ENCODE measurements at regions not wholly inside any gene's neighbourhood (a gene's known extent, or its start where the extent isn't known, plus 50 kb on each side); places are given as distances from the start of the nearest gene placed in this dataset.

- Histone ChIP-seq H3K9me2 (ENCODE audit: insufficient read depth, low read length) (no peaks in the 10 kb centered on the region), H4K20me1 (ENCODE audit: insufficient read depth) (no peaks in the 10 kb centered on the region), H3K27ac (ENCODE audit: low read length) (no peak overlapping the region), H2AFZ (ENCODE audit: low read depth, low read length) (no peak overlapping the region), H3K4me3 (ENCODE audit: low read length) (no peak overlapping the region), H3K36me3 (ENCODE audit: insufficient read depth, low read length) (no peaks in the 10 kb centered on the region), H3K9ac (ENCODE audit: low read length) (no peak overlapping the region), H3F3A (ENCODE audit: insufficient read depth, low read length, poor library complexity, severe bottlenecking) (no peaks in the 10 kb centered on the region), H3K79me2 (replicated peaks; ENCODE audit: insufficient read depth, low read length) (no peaks in the 10 kb centered on the region), H3K9me3 (ENCODE audit: low read length) (no peaks in the 10 kb centered on the region), H3K27me3 (ENCODE audit: insufficient read depth, low read depth, low read length) (no peaks in the 10 kb centered on the region), H3K4me2 (ENCODE audit: low read length) (no peak overlapping the region)
- no peak for TF ChIP-seq MXI1 (conservative IDR thresholded peaks at IDR 0.05; ENCODE audit: poor library complexity, severe bottlenecking)
- no peak for TF ChIP-seq EP300 (conservative IDR thresholded peaks at IDR 0.05; ENCODE audit: poor library complexity, severe bottlenecking)
- no peak for TF ChIP-seq SMC3 (conservative IDR thresholded peaks at IDR 0.05; ENCODE audit: poor library complexity)
- no peak for TF ChIP-seq POLR2AphosphoS5 (IDR thresholded peaks at IDR 0.05)
- TF ChIP-seq, protein P1, sequence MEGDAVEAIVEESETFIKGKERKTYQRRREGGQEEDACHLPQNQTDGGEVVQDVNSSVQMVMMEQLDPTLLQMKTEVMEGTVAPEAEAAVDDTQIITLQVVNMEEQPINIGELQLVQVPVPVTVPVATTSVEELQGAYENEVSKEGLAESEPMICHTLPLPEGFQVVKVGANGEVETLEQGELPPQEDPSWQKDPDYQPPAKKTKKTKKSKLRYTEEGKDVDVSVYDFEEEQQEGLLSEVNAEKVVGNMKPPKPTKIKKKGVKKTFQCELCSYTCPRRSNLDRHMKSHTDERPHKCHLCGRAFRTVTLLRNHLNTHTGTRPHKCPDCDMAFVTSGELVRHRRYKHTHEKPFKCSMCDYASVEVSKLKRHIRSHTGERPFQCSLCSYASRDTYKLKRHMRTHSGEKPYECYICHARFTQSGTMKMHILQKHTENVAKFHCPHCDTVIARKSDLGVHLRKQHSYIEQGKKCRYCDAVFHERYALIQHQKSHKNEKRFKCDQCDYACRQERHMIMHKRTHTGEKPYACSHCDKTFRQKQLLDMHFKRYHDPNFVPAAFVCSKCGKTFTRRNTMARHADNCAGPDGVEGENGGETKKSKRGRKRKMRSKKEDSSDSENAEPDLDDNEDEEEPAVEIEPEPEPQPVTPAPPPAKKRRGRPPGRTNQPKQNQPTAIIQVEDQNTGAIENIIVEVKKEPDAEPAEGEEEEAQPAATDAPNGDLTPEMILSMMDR (IDR thresholded peaks at IDR 0.05; ENCODE audit: poor library complexity, severe bottlenecking) = no peak
- no peak for TF ChIP-seq TAF1 (IDR thresholded peaks at IDR 0.05; ENCODE audit: low read depth)
- no peak for TF ChIP-seq RAD21 (conservative IDR thresholded peaks at IDR 0.05)
- TF ChIP-seq, protein P2, sequence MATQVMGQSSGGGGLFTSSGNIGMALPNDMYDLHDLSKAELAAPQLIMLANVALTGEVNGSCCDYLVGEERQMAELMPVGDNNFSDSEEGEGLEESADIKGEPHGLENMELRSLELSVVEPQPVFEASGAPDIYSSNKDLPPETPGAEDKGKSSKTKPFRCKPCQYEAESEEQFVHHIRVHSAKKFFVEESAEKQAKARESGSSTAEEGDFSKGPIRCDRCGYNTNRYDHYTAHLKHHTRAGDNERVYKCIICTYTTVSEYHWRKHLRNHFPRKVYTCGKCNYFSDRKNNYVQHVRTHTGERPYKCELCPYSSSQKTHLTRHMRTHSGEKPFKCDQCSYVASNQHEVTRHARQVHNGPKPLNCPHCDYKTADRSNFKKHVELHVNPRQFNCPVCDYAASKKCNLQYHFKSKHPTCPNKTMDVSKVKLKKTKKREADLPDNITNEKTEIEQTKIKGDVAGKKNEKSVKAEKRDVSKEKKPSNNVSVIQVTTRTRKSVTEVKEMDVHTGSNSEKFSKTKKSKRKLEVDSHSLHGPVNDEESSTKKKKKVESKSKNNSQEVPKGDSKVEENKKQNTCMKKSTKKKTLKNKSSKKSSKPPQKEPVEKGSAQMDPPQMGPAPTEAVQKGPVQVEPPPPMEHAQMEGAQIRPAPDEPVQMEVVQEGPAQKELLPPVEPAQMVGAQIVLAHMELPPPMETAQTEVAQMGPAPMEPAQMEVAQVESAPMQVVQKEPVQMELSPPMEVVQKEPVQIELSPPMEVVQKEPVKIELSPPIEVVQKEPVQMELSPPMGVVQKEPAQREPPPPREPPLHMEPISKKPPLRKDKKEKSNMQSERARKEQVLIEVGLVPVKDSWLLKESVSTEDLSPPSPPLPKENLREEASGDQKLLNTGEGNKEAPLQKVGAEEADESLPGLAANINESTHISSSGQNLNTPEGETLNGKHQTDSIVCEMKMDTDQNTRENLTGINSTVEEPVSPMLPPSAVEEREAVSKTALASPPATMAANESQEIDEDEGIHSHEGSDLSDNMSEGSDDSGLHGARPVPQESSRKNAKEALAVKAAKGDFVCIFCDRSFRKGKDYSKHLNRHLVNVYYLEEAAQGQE (IDR thresholded peaks at IDR 0.05; ENCODE audit: borderline replicate concordance) = no peak
These were observed 213.1 kb upstream of the ZFP64 start for GRCh38 chr20:52404671-52405070.

- Histone ChIP-seq H3K9ac (ENCODE audit: low read length) (no peak overlapping the region), H3K27me3 (ENCODE audit: insufficient read depth, low read depth, low read length) (no peaks in the 10 kb centered on the region), H3K4me2 (ENCODE audit: low read length) (no peak overlapping the region), H3K27ac (ENCODE audit: low read length) (no peak overlapping the region), H3F3A (ENCODE audit: insufficient read depth, low read length, poor library complexity, severe bottlenecking) (no peaks in the 10 kb centered on the region), H4K20me1 (ENCODE audit: insufficient read depth) (no peaks in the 10 kb centered on the region), H3K79me2 (replicated peaks; ENCODE audit: insufficient read depth, low read length) (no peaks in the 10 kb centered on the region), H3K4me3 (ENCODE audit: low read length) (no peak overlapping the region), H3K9me2 (ENCODE audit: insufficient read depth, low read length) (no peaks in the 10 kb centered on the region), H3K9me3 (ENCODE audit: low read length) (no peaks in the 10 kb centered on the region), H3K36me3 (ENCODE audit: insufficient read depth, low read length) (no peaks in the 10 kb centered on the region), H2AFZ (ENCODE audit: low read depth, low read length) (no peak overlapping the region)
- no peak for TF ChIP-seq POLR2AphosphoS5 (IDR thresholded peaks at IDR 0.05)
- TF ChIP-seq, protein P1 (IDR thresholded peaks at IDR 0.05; ENCODE audit: poor library complexity, severe bottlenecking) = no peak
- TF ChIP-seq EZH2 (IDR thresholded peaks at IDR 0.05; ENCODE audit: borderline replicate concordance, insufficient read depth, low read length, poor library complexity, severe bottlenecking) = no peak
- TF ChIP-seq MXI1 (conservative IDR thresholded peaks at IDR 0.05; ENCODE audit: poor library complexity, severe bottlenecking) = no peak
- TF ChIP-seq RAD21 (conservative IDR thresholded peaks at IDR 0.05) = no peak
- TF ChIP-seq EP300 (conservative IDR thresholded peaks at IDR 0.05; ENCODE audit: poor library complexity, severe bottlenecking) = no peak
- TF ChIP-seq TAF1 (IDR thresholded peaks at IDR 0.05; ENCODE audit: low read depth) = no peak
- TF ChIP-seq, protein P2 (IDR thresholded peaks at IDR 0.05; ENCODE audit: borderline replicate concordance) = no peak
- no peak for TF ChIP-seq SMC3 (conservative IDR thresholded peaks at IDR 0.05; ENCODE audit: poor library complexity)
These were observed 211.4 kb upstream of the ZFP64 start for GRCh38 chr20:52402950-52403349.
